NCI-H2107 (cell line): ENCODE measurements at regions not wholly inside any gene's neighbourhood (a gene's known extent, or its start where the extent isn't known, plus 50 kb on each side); places are given as distances from the start of the nearest gene placed in this dataset.

ENCODE experiments used
- DNase-seq: peaks from one replicate; lab custom pipeline; 2025; lab: John Stamatoyannopoulos, UW

GRCh38 chr10:83580373-83581012, 558.8 kb upstream of the GHITM start:
- no peak for DNase-seq

GRCh38 chr10:83582407-83583095, 556.8 kb upstream of the GHITM start:
- DNase-seq = no peak

GRCh38 chr10:83585686-83586085, 553.6 kb upstream of the GHITM start:
- DNase-seq = no peak

GRCh38 chr10:83592337-83592935, 546.9 kb upstream of the GHITM start:
- DNase-seq = no peak

GRCh38 chr10:83603708-83604107, 535.6 kb upstream of the GHITM start:
- no peak for DNase-seq

GRCh38 chr10:83605783-83606630, 533.3 kb upstream of the GHITM start:
- no peak for DNase-seq

- no peak for DNase-seq
Measured at GRCh38 chr10:83607959-83608745, 531.2 kb upstream of the GHITM start.

GRCh38 chr10:83612050-83612449, 527.3 kb upstream of the GHITM start:
- no peak for DNase-seq

GRCh38 chr10:83612746-83613145, 526.6 kb upstream of the GHITM start:
- no peak for DNase-seq

GRCh38 chr10:83617172-83617571, 522.1 kb upstream of the GHITM start:
- DNase-seq = no peak

- no peak for DNase-seq
Measured at GRCh38 chr10:83617692-83618545, 521.4 kb upstream of the GHITM start.

- DNase-seq = no peak
Measured at GRCh38 chr10:83625831-83626360, 513.4 kb upstream of the GHITM start.

- DNase-seq = no peak
Measured at GRCh38 chr10:83632701-83633100, 506.6 kb upstream of the GHITM start.

- no peak for DNase-seq
Measured at GRCh38 chr10:83633547-83633946, 505.8 kb upstream of the GHITM start.

GRCh38 chr10:83636826-83637225, 502.5 kb upstream of the GHITM start:
- no peak for DNase-seq

GRCh38 chr10:83647526-83647925, 491.8 kb upstream of the GHITM start:
- DNase-seq = no peak

GRCh38 chr10:83648201-83648600, 491.1 kb upstream of the GHITM start:
- DNase-seq = no peak

- no peak for DNase-seq
Measured at GRCh38 chr10:83649471-83649870, 489.8 kb upstream of the GHITM start.

GRCh38 chr10:83654689-83655088, 484.6 kb upstream of the GHITM start:
- no peak for DNase-seq

- DNase-seq = no peak
Measured at GRCh38 chr10:83656924-83657323, 482.4 kb upstream of the GHITM start.

- DNase-seq = no peak
Measured at GRCh38 chr10:83657487-83657886, 481.8 kb upstream of the GHITM start.
